ENCODE measurements at regions not wholly inside any gene's neighbourhood (a gene's known extent, or its start where the extent isn't known, plus 50 kb on each side); places are given as distances from the start of the nearest gene placed in this dataset.

DNA sequence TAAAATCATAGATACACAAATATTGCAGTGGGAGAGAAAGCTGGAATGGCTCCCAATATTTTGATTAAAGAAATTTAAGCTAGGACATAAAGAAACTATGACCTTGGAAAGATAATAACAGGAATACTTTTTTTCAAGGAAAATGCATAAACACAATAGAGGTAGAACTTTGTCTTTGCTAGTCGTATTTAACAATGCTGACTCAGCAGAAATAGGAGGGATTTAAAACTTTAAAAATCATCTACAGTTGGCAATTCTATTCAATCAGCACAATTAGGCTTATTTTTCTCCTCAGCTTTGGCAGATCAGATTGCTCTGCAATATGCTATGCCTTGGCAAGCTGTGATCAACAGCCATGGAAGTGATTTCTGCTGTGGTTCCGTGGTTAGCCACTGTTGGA is 51.5 kb upstream of the RBMY1B start:
- TF ChIP-seq, protein P1, sequence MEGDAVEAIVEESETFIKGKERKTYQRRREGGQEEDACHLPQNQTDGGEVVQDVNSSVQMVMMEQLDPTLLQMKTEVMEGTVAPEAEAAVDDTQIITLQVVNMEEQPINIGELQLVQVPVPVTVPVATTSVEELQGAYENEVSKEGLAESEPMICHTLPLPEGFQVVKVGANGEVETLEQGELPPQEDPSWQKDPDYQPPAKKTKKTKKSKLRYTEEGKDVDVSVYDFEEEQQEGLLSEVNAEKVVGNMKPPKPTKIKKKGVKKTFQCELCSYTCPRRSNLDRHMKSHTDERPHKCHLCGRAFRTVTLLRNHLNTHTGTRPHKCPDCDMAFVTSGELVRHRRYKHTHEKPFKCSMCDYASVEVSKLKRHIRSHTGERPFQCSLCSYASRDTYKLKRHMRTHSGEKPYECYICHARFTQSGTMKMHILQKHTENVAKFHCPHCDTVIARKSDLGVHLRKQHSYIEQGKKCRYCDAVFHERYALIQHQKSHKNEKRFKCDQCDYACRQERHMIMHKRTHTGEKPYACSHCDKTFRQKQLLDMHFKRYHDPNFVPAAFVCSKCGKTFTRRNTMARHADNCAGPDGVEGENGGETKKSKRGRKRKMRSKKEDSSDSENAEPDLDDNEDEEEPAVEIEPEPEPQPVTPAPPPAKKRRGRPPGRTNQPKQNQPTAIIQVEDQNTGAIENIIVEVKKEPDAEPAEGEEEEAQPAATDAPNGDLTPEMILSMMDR (IDR thresholded peaks at IDR 0.05; ENCODE audit: low read depth, low read length) = no peak
- no peak for TF ChIP-seq EZH2phosphoT487 (IDR thresholded peaks at IDR 0.05; ENCODE audit: low read depth)

All from OCI-LY3 (cell line).